Hindlimb muscle (tissue), 1 donor: ENCODE measurements at regions not wholly inside any gene's neighbourhood (a gene's known extent, or its start where the extent isn't known, plus 50 kb on each side); places are given as distances from the start of the nearest gene placed in this dataset.
A peak's percentile ranks its signal among the peaks of the same experiment; 100 is the strongest.
"Not testable (repeated sequence)": the region's sequence is repeated elsewhere in the genome, so short reads cannot be mapped to it uniquely, and the experiment has no call there.

Experiments used
- DNase-seq: peaks from one replicate; pipeline ENCODE4 v3.0.0-alpha.2; 2013

DNA sequence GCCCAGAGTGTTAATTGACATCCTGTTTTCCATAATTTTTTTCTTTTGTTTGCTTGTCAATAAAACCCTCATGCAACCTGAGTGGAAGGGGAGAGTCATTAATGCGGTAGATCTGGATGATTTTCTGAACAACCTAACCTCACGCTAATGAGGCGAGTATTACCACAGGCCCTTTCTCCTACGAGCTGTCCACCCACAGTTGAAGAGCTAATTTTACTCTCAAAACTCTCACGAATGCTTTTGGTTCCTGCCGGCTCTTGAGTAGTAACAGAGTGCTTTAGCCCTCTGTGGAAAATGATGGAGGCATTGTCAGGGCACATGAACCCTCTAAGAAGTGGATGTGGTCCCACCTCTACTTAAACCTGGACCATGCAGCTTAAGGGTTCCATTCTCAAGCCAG is 491.3 kb upstream of the RBFOX1 start:
- DNase-seq, result no peak

DNA sequence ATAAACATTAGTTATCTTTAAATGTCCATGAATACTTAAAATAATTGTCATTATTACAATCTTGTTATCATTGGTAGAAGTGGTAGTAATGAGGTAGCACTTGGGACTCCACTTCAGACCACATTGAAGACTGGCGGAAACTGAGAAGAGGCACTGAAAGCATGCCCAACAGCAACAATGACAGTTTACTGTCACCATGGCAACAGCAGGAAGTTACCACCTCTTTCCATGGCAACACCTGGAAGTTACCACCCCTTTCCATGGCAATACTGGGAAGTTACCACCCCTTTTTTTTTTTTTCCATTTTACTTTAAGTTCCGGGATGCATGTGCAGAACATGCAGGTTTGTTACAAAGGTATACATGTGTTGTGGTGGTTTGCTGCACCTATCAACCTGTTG is 494.9 kb upstream of the RBFOX1 start:
- no peak for DNase-seq

DNA sequence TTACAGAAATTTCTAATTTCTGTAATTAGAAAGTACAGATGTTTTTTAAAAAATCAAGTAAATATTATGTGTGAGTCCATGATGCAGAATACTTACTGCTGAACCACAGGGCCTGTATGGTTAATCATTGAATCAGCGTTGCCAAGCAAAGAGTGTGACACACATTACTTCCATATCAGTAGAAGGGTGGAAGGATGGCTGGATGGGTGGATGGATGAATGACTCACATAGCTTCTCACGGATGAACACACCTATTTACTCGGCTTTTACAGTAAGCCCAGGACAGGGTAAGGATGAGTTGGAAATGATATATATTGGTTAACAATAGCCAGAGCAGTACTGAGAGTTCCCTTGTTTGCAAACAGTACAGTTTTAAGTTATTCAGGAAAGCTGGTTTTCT is 495.9 kb upstream of the RBFOX1 start:
- DNase-seq, result no peak

DNA sequence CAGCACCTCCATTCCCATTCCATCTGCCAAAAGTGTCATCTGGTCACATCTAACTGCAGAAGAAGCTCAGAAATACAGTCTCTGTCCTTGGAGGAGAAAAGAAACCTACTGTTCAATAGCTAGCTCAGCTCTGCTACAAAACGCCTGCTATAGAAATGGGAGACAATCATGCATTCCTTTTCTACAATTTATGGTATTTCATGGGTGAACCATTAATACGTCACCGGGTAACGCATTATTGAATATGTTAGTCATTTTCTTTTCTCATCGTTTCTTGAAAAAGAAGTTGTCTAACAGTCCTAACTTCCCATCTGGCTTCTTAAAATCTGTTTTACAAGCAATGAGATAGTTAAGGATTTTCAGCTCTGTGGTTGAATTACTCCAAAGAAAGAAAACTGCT is 496.7 kb upstream of the RBFOX1 start:
- DNase-seq, result no peak

DNA sequence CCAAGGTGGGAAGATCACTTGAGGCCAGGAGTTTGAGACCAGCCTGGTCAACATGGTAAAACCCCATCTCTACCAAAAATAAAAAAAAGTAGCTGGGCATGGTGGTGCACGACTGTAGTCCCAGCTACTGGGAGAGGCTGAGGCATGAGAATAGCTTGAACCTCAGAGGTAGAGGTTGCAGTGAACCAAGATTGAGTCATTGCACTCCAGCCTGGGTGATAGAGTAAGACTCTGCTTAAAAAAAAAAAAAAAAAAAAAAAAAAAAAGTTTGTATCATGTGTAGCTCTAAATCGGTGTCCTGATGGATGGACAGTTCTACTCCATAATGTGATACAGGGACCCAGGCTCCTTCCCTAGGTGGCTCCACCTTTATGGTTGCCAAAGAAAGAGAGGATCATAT is 497.1 kb upstream of the RBFOX1 start:
- no peak for DNase-seq

DNA sequence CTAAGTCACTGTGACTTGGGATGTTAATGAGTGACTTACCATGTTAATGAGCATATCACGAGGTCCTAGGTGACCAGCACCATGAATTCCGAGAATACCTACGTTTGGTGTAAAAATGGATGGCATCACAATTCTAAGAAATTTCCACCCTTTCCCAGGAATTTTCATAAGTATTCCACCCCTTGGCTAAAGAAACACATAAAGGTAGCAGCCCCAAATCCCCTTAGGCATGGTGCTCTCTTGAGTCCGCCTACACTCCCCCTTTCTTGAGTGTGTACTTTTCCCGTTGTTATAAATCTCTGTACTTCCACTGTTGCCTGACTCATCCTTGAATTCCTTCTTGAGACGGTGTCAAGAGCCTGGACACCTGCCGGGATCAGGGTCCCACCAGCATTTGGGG is 504.0 kb upstream of the RBFOX1 start:
- DNase-seq, result no peak

DNA sequence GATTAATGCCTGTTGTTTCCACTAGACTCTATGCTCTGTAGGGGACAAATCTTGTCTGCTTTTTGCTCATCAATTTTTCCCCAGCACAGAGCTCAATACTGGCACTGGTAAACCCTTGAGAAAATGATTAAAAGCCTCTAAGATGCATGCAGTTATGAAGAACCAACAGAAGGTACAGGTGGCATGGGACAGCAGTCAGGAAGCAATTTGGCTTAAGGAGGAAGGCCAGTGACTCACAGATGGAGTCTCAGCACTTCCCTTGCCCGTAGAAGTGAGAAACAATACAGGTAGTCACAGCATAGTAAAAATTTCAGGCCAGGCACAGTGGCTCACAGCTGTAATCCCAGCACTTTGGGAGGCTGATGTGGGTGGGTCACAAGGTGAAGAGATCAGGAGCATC is 504.7 kb upstream of the RBFOX1 start:
- DNase-seq, result no peak

DNA sequence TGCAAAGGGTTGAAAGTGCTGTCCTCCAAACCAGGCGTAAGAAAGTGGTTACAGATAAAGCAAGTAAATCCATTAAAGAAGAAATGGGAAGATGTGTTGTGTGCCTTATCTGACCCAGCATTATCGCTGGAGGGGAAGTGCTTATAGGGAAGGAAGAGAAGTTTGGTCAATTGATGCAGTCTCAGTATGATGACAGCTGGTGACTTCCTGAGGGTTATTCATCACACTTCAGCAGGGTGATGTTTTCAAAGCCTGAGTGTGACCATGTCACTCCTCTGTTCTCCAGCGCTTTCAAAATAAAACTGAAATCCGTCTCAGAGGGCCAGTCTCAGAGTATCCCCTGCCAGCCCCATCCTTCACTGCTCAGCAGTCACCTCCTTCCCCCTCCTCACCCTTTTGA is 505.4 kb upstream of the RBFOX1 start:
- peak; percentile 2 for DNase-seq

DNA sequence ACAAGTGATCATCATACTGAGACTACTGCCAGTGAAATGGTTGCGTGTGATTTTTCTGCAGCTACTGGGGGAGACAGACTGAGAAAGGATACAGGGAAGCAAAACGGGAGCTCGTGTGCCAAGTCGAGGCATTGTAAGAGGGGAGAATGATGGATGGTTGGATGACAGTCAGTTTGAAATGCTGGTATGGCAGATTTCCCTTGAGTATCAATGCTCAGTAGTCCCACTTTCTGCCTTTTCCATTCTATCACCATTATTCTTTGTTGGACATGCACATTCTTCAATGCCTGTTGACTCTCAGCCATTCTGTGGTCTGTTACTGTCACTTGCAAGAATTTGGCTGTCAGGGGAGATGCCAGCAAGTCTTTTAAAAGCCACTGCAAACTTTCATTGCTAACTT is 510.6 kb upstream of the RBFOX1 start:
- no peak for DNase-seq

DNA sequence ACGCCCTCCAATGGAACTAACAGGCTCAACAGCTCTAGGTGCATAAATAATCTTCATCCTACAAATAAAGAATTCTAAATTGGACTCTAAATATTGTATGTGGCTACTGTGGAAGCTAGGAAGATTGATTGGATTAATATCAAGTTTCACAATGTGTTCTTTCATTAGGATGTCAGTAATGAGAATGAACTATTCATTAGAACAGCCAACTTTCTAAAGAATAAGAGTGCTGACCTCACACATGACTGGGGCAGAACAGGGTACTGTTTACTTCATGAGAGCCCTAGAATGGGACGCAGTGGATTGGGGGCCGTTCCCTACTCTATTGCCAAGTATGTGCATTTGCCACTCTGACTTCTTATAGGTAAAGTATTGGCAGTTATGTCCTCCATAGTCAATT is 528.2 kb upstream of the RBFOX1 start:
- no peak for DNase-seq

DNA sequence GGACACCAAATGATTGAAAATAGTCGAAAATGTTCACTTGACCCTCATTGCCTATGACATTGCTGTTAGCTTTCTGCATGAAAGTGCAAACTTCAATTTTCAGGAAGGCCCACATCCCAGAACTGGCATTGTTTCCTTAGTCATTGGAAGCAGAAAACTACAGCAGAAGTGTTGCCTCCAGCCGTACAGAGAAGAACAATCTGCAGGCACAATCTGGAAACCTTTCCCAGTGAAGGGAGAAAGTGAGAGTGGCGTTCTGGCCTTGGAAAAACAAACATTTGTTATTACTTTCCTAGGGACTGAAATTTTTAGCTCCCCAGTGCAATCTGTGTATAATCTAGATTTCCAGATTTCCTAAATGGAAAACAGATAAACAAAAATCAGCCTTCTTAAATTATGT is 529.5 kb upstream of the RBFOX1 start:
- DNase-seq, result no peak

DNA sequence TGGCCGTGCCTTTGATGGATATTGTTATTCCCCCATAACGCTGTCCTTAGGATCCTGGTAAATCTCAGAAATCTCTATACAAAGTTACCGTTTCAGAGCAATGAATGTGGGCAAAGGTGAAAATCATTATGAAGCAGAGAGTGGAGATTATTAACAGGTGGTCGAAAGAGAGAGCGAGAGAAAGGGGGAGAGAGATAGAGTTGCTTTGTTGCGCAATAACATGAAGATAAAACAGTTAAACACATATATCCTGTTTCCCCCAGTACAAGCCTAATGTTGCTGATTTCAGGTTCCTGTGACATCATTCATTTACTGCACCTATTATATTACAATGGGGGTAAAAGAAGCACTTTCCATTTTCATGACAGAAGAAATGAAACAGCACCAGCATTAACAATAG is 535.4 kb upstream of the RBFOX1 start:
- no peak for DNase-seq

DNA sequence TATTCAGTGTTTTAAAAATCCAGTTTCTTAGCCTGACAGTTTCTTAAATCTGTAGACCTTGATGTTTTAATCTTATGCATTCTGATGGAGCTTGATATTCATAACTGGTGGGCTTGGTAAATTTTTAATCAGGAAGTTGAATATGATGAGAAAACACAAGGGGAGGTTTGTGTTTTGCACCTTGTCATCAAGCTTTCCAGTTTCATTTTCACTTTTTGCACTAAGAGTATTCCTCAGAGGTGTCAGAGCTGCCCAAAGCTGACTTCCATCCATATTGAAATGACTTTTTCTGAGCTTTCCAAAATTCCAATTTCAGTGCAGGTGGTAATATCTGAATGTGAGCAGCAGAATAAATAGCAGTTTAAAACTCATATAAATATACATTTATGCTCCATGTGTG is 555.0 kb upstream of the RBFOX1 start:
- DNase-seq, result no peak

DNA sequence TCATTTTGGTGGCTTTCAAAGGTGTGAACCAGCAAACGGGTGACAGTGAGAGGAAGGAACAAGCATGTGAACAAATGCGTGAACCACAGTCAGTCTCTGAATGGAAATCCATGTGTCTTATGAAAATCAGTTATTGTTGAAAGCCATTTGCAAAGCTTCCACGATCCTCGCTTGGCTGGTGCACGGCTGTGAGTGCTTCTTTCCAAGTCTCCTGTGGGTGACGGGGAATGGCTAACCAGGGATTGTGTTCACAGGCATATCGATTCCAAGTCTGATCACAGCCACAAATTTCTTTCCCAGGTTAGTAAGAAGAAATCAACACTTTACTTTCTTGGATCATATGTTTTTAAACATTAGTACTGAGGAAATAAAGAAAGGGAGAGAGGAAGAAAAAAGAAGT is 556.9 kb upstream of the RBFOX1 start:
- no peak for DNase-seq

DNA sequence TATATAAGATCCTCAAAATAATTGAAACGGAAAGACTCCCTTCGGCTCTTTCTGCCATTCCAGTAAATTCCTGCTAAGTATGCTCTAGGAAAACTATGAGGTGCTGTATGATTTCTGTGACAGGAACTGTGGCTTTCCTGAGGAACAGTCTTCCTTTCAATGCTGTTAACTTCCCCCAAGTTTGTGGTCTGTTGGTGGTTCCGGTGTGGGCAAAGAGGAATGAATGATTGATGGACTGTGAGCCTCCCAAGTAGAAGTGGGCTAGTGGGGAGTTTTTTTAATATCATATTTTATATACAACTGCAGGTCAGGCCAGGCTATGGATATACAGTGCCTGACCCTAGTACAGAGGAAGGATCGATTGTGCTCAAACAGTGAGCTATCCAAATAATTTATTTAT is 560.7 kb upstream of the RBFOX1 start:
- DNase-seq, result no peak

DNA sequence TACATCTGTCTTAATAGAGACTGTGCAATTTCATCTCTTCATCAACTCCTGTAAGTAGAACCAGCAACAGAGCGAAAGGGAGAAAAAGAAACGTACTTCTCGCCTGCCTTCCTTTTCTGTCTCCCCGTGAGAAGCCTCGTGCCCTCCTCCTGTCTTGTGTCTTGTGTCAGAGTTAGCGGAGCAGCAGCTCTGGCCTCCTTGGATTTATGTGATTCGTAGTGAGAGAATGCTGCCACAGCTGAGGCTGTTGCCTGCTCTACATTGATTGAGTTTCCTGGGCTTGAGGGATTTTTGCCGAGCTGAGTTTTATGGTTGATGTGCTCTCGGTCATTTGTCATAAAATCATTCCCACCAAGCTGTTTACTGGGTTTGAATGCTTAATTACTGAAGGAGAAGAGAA is 579.1 kb upstream of the RBFOX1 start:
- DNase-seq, result no peak

DNA sequence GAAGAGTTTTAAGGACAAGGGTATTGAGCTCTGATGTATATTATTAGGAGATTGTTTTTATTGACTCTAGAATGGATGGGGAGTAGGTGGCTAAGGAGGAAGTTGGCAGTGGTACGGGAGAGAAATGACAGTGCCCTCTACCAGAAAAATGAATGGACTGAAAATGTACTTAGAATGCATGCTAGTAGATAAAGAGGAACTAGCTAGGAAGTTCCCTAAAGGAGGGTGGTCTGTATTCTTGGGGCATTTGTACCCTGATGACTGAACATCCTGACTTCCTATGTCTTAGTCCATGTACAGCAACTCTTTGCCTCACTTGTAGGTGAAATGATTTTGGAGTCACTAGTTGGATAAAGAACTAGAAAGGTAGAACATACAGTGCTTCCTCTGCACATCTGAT is 581.5 kb upstream of the RBFOX1 start:
- DNase-seq, result no peak

DNA sequence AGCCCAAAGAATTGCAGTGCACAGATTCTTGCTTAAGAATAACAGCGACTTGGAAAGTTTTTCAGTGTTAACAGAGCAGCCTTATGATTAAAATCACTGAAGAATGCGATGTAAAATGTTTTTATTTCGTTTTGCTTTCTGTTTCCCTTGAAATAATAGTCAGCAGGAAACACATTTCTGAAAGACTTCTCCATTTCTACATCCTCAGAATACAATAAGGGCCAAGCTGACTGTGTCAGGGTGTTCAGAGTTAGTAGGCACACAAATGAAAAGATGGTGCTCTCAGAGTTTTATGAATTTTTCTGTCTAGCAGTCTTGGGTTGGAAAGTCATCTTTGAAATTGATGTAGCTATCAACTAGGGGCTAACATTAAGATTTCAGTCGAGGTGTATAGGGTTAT is 582.9 kb upstream of the RBFOX1 start:
- no peak for DNase-seq

DNA sequence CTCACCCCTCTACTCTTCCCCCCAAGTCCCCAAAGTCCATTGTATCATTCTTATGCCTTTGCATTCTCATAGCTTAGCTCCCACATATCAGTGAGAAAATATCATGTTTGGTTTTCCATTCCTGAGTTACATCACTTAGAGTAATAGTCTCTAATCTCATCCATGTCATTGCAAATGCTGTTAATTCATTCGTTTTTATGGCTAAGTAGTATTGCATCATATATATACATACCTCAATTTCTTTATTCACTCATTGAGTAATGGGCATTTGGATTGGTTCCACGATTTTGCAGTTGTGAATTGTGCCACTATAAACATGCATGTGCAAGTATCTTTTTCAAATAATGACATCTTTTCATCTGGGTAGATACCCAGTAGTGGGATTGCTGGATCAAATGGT is 596.3 kb upstream of the RBFOX1 start:
- DNase-seq, result not testable (repeated sequence)

DNA sequence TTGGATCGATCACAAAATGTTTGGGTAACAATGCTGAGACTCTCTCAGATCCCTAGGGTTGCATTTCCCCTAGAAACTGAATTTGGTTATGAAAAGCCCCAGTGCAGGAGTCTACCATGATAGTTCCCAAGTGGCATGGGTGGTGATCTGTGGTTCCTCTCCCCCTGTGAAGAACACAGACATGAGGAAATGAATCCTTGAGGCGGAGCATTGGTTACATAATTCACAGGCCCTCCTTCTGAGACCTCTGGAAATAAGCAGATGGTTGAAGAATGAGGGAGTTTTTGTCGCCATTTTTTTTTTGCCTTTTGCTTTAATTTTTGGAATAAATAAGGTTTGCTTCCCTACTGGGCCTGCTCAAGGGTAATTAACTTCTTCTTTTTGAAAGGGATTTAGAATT is 597.0 kb upstream of the RBFOX1 start:
- DNase-seq, result no peak

DNA sequence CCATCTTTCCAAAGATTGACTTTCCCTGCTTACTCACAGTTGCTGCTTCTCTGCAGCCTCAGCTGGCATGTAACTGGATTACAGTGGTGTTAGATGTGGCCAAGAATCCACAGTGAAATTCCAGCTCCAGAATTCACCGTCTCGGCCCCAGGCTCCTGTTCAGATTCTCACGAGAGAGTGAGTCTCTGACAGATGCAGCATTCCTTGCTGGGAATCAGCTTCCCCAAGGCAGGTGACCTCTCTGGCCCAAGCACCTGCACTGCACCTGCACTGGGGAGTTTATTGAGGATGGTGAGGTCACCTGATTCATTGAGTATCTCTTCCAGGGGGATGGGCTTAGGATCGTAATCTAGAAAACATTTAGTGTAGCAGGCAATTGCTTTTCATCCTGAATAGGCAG is 600.5 kb upstream of the RBFOX1 start:
- no peak for DNase-seq

DNA sequence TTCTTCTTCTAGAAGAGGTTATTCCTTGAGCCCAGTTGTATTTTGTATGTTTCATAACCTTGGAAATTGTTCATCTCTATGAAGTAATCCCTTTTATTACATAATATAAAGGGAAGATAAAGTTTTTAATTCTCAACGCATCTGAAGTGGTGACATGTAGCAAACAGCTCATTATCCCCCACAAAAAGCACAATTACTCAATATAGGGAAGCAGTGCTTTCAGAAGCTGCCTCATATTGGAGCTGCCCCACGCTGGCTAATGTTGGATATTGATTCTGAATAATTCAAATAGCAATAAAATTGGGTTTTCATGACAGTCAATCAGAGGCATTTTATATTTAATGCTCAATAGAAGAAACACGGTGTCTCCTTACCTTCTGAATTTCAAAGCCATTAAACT is 604.3 kb upstream of the RBFOX1 start:
- DNase-seq, result no peak

DNA sequence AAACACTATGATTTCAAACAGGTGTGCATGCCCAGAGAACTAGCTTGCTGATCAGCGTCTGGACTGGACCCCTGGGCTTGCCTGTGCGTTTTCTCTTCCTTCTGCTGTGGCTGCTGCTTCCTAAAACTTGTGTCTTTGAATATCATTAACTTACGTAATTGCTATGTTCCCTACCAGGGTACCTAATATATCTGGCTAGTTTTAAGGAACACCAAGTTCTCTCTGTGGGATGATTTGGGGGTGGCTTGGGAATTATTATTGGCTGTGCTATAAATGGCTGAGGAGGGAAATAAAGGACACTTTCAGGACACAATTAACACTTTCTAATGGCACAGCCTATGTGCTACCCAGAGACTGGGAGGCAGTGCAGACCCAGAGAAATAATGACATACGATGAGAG is 606.0 kb upstream of the RBFOX1 start:
- no peak for DNase-seq

DNA sequence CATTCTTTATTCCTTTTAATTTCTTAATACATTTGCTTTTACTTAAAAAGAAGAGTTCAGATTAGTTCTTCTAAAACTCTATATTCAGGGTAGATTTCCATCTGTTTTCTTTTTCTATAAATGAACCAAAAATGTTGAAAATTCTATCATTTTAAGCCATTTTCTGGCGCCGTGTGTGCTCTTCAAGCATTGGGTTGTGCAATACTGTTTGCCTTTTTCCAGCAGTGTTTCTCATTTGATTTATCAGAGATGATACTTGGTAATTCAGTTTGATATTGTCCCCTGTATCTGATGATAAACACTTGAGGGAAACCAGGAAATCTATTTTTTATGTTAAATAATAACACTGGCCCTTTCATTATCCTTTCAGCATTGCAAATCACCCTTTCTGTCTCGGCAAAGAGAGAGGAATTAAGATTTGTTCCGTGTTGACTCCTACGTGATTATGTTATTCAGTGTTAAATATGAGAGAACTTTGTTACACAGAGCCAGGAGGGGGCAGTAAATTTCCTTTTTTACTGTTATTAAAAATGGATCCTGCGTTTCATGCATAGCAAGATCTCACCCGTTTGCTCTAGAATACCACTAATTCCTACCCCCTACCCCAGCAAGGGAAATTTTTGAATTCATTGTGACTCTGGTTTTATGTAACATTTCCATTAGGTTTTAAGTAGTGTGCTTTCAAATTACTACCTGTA is 606.9 kb upstream of the RBFOX1 start:
- DNase-seq, result no peak

DNA sequence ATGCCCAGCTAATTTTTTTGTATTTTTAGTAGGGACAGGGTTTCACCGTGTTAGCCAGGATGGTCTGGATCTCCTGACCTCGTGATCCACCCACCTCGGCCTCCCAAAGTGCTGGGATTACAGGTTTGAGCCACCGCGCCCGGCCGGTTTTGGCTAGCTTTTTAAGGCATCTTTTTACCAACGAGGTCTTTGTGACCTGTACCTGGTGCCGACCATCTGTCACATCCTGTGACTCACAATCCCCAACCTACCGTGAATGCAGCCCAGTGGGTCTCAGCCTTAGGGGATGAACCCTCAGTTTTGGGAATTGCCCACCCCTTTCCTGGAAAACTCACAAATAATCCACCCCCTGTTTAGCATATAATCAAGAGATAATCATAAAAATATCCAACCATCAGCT is 607.4 kb upstream of the RBFOX1 start:
- not testable (repeated sequence) for DNase-seq

DNA sequence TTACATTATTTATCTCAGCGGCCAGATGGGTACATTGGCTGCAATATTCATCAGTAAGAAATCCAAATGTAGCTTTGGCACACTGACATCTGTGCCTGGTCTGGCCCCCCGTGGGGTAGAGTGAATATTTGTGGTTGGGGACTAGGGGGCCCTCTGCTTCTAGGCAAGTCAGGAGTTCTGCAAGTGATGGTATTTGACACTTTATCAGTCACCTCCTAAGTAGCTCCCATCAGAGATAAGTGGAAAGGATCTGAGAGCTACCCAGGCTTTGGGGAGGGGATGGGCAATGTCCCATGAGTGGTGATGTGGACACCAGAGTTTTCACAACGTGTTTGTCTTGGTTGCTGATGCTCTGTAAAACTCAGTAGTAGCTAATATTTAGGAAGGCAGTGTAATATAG is 609.9 kb upstream of the RBFOX1 start:
- no peak for DNase-seq
